Activated naive CD8-positive, alpha-beta T cell treated with anti-CD3 and anti-CD28 coated beads for 36 hours (primary cell): ENCODE measurements at regions not wholly inside any gene's neighbourhood (a gene's known extent, or its start where the extent isn't known, plus 50 kb on each side); places are given as distances from the start of the nearest gene placed in this dataset.

Experiments
- DNase-seq: peaks from one replicate; pipeline ENCODE4 v3.0.0; 2021
- H3K27ac Mint-ChIP-seq: one replicate; pipeline ENCODE4 v1.8.0; 2022; ENCODE audit warnings: mild to moderate bottlenecking, moderate library complexity, mixed read lengths
- H3K27me3 Mint-ChIP-seq: one replicate; pipeline ENCODE4 v1.8.0; 2022; ENCODE audit warnings: mild to moderate bottlenecking, mixed read lengths
- H3K36me3 Mint-ChIP-seq: one replicate; pipeline ENCODE4 v1.8.0; 2021; ENCODE audit warnings: mild to moderate bottlenecking, mixed read lengths
- H3K4me1 Mint-ChIP-seq: one replicate; pipeline ENCODE4 v1.8.0; 2021; ENCODE audit warnings: mixed read lengths
- H3K4me3 Mint-ChIP-seq: one replicate; pipeline ENCODE4 v1.8.0; 2022; ENCODE audit warnings: mild to moderate bottlenecking, moderate library complexity, mixed read lengths
- H3K9me3 Mint-ChIP-seq: one replicate; pipeline ENCODE4 v1.8.0; 2022; ENCODE audit warnings: mixed read lengths

- Mint-ChIP-seq H3K27me3 (no peaks in the 10 kb centered on the region), H3K27ac (no peak overlapping the region), H3K9me3 (no peaks in the 10 kb centered on the region), H3K4me1 (peaks cover 39% of the 10 kb centered on the region), H3K36me3 (peaks cover 32% of the 10 kb centered on the region), H3K4me3 (peak overlapping the region; percentile 86)
- DNase-seq: no peak
These were observed 129.4 kb downstream of the C9orf50 start for GRCh38 chr9:129491487-129491855.

DNA sequence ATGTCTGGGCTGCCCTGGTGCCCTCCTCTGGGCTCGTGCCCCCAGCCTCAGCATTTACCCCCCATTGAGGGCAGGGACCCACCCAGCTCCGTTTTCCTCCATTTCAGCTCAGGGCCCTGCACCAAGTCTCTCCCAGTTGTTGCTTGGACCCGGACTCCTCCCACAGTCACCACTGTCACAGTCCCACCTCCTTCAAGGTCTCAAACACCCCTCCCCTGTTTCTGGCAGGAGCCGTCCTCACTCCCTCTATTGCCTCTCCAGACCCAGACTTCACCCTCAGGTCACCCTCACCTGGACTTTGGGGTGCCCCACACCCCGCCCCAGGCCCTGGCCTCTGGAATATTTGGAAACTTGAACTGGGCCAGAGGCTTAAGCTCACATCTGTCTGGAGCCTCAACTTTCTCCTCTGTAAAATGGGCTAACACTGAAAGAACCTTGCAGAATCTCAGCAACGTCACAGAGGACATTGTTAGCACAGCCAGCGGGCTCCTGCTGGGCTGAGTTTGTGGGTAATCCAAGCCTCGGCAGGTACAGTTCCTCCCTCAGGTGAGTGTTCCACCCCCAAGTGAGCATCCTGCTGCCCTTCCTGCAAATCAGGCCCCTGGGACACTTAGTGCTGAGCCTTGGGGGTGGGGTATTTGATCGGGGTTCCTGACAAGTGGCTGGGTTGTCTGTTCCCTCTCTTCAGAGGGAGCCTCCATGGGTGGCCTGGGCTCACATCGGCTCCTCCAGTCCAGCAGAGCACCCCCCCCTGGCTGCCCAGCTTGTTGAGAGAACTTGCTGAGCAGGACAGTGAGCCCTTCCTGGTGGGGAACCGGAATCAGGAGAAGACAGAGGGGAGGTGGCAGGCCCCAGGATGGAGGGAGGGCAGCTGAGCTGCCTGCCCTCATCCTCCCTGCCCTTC is 130.1 kb downstream of the C9orf50 start:
- Mint-ChIP-seq H3K9me3 (no peaks in the 10 kb centered on the region), H3K27me3 (no peaks in the 10 kb centered on the region), H3K27ac (peak overlapping the region; percentile 88), H3K4me1 (peaks cover 40% of the 10 kb centered on the region), H3K4me3 (peak overlapping the region; percentile 86), H3K36me3 (peaks cover 32% of the 10 kb centered on the region)
- DNase-seq: no peak

- no peaks in the 10 kb centered on the region for H3K27me3 Mint-ChIP-seq
- peak; percentile 56 for DNase-seq
- peaks cover 44% of the 10 kb centered on the region for H3K4me1 Mint-ChIP-seq
- H3K36me3 Mint-ChIP-seq: peaks cover 32% of the 10 kb centered on the region
- peak overlapping the region; percentile 88 for H3K27ac Mint-ChIP-seq
- H3K4me3 Mint-ChIP-seq: peak overlapping the region; percentile 86
- no peaks in the 10 kb centered on the region for H3K9me3 Mint-ChIP-seq
These were observed 130.9 kb downstream of the C9orf50 start for GRCh38 chr9:129489838-129490582.

- no peaks in the 10 kb centered on the region for H3K27me3 Mint-ChIP-seq
- no peak for DNase-seq
- peaks cover 51% of the 10 kb centered on the region for H3K4me1 Mint-ChIP-seq
- no peaks in the 10 kb centered on the region for H3K9me3 Mint-ChIP-seq
- peaks cover 29% of the 10 kb centered on the region for H3K36me3 Mint-ChIP-seq
- peak overlapping the region; percentile 89 for H3K4me3 Mint-ChIP-seq
- H3K27ac Mint-ChIP-seq: peak overlapping the region; percentile 99
These were observed 133.0 kb downstream of the C9orf50 start for GRCh38 chr9:129487658-129488483.

DNA sequence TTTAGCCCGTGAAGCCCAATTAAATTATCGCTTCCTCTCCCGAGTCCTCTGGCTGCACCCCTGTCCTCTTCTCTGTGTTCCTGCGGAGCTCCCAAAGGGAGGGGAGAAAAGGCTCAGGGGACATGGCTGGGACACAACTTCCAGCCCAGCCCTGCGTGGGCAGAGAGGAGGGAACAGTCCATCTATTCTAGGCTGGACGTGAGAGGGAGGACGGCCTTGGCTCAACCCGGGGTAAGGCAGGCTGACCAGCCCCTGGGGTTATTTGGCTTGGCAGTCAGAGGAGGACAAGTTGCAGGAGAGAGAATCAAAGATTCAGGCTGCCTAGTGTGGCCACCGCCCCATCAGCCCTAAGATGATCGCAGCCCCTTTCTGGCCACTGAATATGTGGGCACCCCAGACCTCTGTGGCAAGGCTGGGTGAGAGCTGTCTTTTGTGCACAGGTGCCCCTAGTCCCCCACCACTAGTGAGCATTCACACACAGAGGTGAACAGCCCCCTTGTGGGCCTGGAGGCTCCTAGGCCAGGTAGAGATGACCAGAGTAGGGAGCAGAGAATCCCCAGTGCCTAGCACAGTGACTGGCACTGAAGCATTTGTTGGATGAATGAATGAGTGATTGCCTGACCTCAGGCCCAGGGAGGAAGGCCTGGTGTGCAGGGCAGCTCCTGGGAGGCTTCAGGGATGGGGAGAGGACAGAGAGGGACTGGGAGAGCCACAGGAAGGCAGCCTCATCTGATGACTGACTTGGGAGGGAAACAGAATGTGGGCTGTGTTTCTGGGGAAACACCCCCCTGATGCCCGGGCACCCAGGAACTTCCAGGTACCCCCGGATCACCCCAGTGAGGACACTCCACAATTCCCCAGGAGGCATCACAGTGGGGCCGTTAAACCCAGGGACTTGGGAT is 133.9 kb downstream of the C9orf50 start:
- no peak for DNase-seq
- H3K27me3 Mint-ChIP-seq: no peaks in the 10 kb centered on the region
- H3K9me3 Mint-ChIP-seq: no peaks in the 10 kb centered on the region
- H3K27ac Mint-ChIP-seq: peak overlapping the region; percentile 99
- H3K4me1 Mint-ChIP-seq: peaks cover 51% of the 10 kb centered on the region
- peaks cover 25% of the 10 kb centered on the region for H3K36me3 Mint-ChIP-seq
- H3K4me3 Mint-ChIP-seq: peak overlapping the region; percentile 89

DNA sequence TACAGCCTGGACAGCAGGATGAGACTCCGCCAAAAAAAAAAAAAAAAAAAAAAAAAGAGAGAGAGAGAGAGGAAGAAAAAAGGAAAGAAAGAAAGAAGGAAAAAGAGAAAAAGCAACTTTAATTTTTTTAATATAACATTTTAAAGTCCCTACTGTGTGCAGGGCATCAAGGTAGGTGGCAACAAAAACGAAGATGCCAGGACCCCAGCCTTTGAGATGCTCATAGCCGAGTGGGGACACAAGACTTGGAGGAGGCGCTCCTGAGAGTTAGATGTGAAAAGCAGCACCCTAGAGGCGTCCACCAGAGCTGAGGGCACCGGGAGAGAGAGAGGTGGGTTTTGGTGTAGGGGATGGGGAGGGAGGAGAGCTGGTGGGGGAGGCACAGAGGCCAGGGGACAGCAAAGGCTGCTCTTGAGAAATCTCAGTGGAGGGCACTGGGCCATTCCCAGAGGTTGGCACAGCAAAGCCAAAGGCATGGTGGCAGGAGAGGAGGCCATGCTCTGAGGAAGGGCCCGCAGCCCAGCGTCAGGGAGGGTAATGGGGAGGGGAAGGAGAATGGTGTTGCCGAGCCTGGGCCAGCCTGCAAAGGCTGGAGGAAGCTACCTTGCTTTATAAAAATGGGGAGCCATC is 135.6 kb downstream of the C9orf50 start:
- Mint-ChIP-seq H3K9me3 (no peaks in the 10 kb centered on the region), H3K27me3 (no peaks in the 10 kb centered on the region), H3K4me1 (peaks cover 46% of the 10 kb centered on the region), H3K27ac (peak overlapping the region; percentile 52), H3K36me3 (peaks cover 9% of the 10 kb centered on the region), H3K4me3 (no peak overlapping the region)
- no peak for DNase-seq

- no peaks in the 10 kb centered on the region for H3K27me3 Mint-ChIP-seq
- peak overlapping the region; percentile 11 for H3K27ac Mint-ChIP-seq
- no peak overlapping the region for H3K4me3 Mint-ChIP-seq
- DNase-seq: no peak
- peaks cover 4% of the 10 kb centered on the region for H3K36me3 Mint-ChIP-seq
- peaks cover 43% of the 10 kb centered on the region for H3K4me1 Mint-ChIP-seq
- no peaks in the 10 kb centered on the region for H3K9me3 Mint-ChIP-seq
These were observed 136.4 kb downstream of the C9orf50 start for GRCh38 chr9:129484352-129485000.

DNA sequence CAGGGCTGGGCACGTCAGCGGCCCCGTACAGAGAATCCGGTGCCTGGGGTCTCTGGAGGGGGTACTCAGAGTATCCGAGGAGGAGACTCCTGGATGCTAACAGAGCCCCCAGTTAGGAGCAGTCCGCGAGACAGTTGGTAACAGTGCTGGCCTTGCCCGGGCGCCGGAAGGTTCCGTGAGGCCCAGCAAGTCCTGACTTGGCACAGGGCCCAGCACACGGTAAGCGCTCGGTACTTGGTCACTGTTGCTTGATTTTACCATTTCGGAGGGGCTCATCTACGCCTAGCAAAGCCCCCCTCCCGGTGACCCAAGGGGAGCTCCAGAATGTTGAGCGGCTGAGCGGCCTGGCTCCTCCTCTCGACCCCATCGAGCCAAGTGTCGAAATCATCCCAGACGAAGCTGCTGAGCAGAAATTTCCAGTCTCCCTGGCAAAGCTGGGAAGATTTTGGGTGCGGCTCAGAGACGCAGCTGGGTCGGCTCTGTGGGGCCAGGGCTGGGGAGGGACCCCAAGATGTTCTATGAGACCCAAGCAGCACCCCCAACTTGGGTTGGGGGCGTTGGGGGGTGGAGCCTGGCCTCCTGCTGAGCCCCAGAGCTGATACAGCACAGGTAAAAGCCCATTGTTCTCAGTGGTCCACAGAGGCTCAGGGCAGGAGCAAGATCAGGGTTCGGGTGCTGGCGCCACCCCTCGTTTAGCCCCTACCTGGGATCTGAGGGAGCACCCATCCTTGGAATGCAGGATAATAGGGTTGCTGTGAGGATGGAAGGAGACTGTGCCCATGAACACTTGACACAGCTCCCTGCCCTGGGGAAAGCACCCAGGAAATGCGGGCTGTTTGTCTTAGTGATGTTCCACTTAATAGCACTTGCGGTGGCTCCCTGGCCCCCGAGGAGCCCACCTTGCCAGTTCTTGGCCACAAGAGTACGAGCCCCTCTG is 137.2 kb downstream of the C9orf50 start:
- DNase-seq: peak; percentile 46
- peaks cover 39% of the 10 kb centered on the region for H3K4me1 Mint-ChIP-seq
- no peaks in the 10 kb centered on the region for H3K9me3 Mint-ChIP-seq
- peak overlapping the region; percentile 76 for H3K27ac Mint-ChIP-seq
- no peaks in the 10 kb centered on the region for H3K27me3 Mint-ChIP-seq
- peaks cover 1% of the 10 kb centered on the region for H3K36me3 Mint-ChIP-seq
- peak overlapping the region; percentile 71 for H3K4me3 Mint-ChIP-seq

GRCh38 chr9:129482521-129483414 is 138.1 kb downstream of the C9orf50 start:
- peak overlapping the region; percentile 76 for H3K27ac Mint-ChIP-seq
- H3K9me3 Mint-ChIP-seq: no peaks in the 10 kb centered on the region

DNA sequence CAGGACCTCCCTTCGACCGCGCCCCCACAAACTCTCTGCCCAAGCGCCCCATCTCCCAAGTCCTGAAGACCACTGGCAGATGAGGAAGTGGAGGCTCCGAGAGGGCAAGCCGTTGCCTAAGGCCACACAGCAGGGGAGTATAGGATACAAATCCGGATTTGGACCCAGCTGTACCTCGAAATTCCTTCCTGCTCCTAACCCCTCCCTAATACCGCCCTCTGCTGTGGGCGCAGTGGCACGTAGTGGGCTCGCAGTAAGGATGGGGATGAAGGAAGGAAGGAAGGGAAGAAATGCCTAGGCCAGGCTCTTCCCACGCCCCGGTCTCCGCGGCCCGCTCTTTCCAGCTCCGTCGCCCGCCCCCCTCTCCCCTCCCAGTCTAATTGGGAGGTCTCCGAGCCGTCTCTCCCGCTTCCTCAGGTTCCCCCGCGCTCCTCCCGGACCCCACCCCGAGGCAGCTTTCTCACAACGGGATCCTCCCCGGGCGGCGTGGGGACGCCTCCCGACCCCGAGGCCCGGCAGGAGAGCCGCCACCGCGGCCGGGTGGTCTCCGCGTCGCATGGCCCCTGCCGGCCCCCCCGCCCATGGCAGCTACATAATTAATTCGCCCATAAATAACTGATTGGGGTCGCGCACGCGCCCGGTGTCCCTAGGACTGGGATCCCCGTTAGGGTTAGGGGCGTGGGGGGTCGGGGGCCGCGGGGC is 138.9 kb downstream of the C9orf50 start:
- Mint-ChIP-seq H3K27me3 (no peaks in the 10 kb centered on the region), H3K27ac (no peak overlapping the region), H3K4me1 (peaks cover 28% of the 10 kb centered on the region), H3K36me3 (no peaks in the 10 kb centered on the region), H3K9me3 (no peaks in the 10 kb centered on the region), H3K4me3 (peak overlapping the region; percentile 22)
- DNase-seq: no peak

More at GRCh38 chr9:129482521-129483414, 138.1 kb downstream of the C9orf50 start:
- Mint-ChIP-seq H3K36me3 (no peaks in the 10 kb centered on the region), H3K27me3 (no peaks in the 10 kb centered on the region), H3K4me1 (peaks cover 36% of the 10 kb centered on the region), H3K4me3 (peak overlapping the region; percentile 71)
- DNase-seq: peak; percentile 44

DNA sequence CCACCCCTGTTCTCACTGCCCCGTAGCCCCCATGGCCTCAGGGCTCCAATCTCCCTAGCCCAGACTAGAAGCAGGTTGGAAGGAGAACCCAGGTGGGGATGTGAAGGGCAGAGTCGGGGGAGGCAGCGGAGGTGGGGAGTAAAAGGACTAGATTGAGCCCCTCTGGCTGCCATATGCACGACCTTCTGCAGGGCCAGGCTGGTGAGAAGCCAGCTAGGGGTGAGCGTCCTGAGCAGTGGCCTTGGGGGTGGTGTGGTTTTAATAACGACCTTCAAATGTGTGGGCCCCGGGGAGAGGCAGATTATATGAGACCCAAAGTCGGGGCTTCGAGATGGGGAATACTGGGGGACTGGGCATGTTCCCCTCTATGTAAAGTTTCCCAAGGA is 139.5 kb downstream of the C9orf50 start:
- no peak for DNase-seq
- Mint-ChIP-seq H3K27me3 (no peaks in the 10 kb centered on the region), H3K4me3 (peak overlapping the region; percentile 22), H3K9me3 (no peaks in the 10 kb centered on the region), H3K27ac (no peak overlapping the region), H3K36me3 (no peaks in the 10 kb centered on the region), H3K4me1 (peaks cover 23% of the 10 kb centered on the region)
